LoVo (cell line): ENCODE measurements at regions not wholly inside any gene's neighbourhood (a gene's known extent, or its start where the extent isn't known, plus 50 kb on each side); places are given as distances from the start of the nearest gene placed in this dataset.
"Not testable (repeated sequence)": the region's sequence is repeated elsewhere in the genome, so short reads cannot be mapped to it uniquely, and the experiment has no call there.

ENCODE experiments used
- DNase-seq: peaks from one replicate; pipeline ENCODE4 v3.0.0-alpha.2; 2016; ENCODE audit warnings: low spot score

- DNase-seq = no peak
Observed at GRCh38 chr3:162544246-162544645, 1047.6 kb downstream of the OTOL1 start.

GRCh38 chr3:162546910-162547309, 1050.3 kb downstream of the OTOL1 start:
- no peak for DNase-seq

- DNase-seq = no peak
Observed at GRCh38 chr3:162547321-162547720, 1050.7 kb downstream of the OTOL1 start.

DNA sequence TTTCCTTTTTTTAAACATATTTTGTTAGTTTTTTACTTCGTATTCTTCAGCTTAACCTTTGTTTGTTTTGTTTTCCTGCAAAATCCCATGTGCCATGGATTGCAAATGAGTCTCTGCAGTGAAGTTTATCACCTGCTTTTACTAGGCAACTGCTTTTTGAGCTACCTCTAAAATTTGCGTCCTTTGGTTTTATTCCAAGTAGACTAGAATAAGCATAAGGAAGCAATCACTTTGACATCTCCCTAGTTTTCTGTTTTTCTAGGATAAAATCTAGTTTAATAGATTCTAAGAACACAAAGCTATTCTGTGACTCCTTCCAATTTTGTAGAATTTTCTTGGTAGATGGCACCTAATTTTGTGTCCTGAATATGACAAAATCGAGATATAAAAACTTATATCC, 1059.2 kb downstream of the OTOL1 start:
- no peak for DNase-seq

DNA sequence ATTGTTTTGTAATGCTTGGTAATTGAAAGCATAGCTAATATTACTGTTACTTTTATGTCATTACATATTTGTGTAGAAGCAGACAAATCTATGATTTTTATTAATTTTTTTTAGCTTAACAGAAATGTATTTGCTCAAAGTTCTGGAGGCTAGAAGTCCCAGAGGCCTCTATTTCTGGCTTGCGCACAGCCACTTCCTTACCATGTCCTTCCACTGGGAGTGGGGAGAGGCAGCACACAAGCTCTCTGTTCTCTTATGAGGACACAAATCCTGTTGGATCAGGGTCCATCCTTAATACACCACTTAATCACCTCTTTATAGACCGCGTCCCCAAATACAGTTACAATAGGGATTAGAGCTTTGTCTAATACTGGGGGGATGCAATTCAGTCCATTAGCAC, 1061.4 kb downstream of the OTOL1 start:
- no peak for DNase-seq

DNA sequence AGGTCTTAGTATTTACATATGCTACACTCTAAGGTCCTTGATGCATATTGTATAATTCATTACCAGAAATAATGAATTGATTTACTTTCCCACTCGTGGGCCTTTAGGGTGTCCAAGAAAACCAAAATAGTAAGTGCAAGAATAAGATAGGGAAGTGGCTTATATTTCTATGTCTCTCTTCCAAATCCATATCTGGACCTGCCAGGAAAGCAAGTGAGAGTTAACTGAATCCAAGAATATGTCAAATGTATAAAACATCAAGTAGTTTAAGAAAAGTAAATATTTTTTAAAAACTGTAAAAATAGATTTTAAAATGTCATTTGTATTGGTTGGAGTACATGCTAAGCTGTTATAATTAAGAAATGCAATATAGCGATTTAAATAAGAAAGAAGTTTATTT, 1072.1 kb downstream of the OTOL1 start:
- DNase-seq = no peak

GRCh38 chr3:162569314-162569713, 1072.7 kb downstream of the OTOL1 start:
- DNase-seq = peak; percentile 25

DNA sequence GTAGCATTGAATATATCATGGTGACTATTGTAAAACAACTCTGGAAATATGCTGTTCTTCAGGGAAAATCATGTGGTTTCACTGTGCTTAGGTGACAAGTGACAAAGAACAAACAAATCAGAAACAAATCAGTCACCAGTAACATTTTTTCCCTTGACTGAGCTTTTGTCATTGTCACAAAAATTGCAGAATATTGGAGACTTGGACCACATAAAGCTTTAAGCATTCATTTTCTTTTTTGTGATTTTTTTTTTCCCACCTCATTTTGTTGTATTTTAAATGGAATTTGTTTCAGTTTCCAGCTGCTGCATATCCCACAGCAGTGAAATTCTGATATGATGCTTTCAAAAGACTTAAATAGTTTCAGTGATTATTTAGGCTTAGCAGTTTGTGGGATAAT, 1088.4 kb downstream of the OTOL1 start:
- DNase-seq = no peak

DNA sequence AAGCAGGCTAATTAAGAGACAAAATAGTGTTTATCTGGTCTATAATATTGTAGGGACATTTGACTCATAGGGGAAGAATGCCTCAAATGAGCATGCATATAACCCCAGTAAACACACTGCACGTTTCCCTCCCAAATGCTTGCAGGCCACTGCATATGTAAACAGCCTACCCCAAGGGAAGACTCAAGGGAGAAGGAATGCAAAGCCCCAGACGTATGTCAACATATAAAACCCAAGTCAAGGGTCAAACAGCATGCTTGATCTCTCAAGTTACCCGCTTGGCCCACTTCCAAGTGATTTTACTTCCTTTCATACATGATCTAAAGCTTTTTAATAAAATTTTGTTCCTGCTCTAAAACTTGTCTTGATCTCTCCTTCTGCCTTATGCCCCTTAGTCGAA, 1090.0 kb downstream of the OTOL1 start:
- DNase-seq = no peak

- DNase-seq = no peak
Observed at GRCh38 chr3:162597226-162597625, 1100.6 kb downstream of the OTOL1 start.

DNA sequence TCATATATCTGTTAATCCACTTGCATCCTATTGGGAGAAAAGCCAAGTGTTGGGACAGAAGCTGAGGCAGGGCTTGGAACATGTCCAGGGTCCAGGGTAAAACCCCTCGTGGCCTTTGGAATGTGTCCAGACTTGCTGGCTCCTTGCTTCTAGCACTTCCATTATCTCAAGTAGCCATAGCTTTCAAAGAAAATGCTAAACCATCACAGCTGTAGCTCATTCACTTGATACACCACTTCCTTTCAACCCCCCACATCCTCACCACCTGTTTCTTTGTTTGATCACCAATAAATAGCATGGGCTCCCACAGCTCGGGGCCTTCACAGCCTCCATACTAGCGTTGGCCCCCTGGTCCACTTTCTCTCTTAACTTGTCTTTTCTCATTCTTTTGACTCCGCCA, 1101.9 kb downstream of the OTOL1 start:
- DNase-seq = not testable (repeated sequence)

GRCh38 chr3:162599742-162600141, 1103.1 kb downstream of the OTOL1 start:
- DNase-seq = not testable (repeated sequence)

DNA sequence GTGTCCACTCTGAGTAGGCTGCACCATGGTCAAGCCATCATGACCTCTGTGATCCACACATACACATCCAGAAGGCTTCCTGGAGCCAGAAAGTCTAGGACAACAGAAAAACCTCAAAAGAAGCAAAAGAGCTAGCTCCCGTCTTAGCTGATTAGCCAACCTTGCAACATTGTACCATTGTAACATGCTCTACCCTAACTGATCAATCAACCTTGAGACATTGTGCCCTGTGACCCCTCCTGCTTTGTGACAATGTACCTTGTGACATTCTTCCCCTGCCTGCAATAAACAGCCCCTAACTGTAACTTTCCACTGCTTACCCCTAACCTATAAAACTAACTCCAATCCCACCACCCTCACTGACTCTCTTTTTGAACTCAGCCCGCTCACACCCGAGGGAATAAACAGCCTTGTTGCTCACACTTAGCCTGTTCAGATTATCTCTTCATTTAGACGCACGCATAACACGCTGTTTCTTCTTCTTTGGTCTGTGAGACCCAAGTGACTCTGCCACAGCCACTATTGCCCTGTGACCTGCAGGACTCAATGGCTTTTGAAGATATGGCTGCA, 1104.6 kb downstream of the OTOL1 start:
- no peak for DNase-seq

DNA sequence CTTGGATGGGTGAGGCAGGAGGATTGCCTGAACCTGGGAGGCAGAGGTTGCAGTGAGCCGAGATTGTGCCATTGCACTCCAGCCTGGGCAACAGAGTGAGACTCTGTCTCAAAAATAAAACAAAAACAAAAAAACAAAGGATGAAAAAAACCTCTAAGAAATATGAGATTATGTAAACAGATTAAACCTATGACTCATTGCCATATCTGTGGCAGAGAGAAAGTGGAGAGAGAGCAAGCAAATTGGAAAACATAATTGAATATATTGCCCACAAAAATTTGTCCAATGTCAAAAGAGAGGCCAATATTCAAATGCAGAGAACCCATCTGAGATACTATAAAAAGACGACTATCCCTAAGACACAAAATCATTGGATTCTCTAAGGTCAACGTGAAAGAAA, 1106.0 kb downstream of the OTOL1 start:
- no peak for DNase-seq

GRCh38 chr3:162605651-162606204, 1109.1 kb downstream of the OTOL1 start:
- no peak for DNase-seq

DNA sequence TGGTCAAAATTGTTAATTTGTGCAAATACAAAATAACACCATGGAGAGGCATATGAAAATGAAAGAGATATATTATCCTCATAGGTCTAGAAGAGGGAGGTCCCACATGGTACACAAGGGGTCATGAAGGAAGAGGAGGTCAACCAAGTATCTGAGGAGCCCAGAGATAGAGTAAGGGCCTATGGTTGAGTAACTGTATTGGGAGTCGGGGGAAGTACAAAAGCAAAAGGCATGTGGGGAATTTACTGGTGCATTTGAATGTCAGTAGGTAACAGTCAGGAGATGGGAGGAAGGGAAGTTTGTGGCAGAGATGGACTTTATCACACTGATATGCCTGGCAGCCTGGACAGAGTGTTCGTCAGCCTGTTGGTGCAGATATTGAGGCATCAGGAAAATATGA, 1113.7 kb downstream of the OTOL1 start:
- DNase-seq = no peak

- DNase-seq = no peak
Observed at GRCh38 chr3:162612991-162613390, 1116.4 kb downstream of the OTOL1 start.

- no peak for DNase-seq
Observed at GRCh38 chr3:162626172-162626571, 1129.6 kb downstream of the OTOL1 start.

GRCh38 chr3:162628531-162628930, 1131.9 kb downstream of the OTOL1 start:
- DNase-seq = no peak

- DNase-seq = no peak
Observed at GRCh38 chr3:162629372-162629771, 1132.8 kb downstream of the OTOL1 start.

- DNase-seq = no peak
Observed at GRCh38 chr3:162632672-162633071, 1136.1 kb downstream of the OTOL1 start.

- DNase-seq = not testable (repeated sequence)
Observed at GRCh38 chr3:162640208-162640607, 1143.6 kb downstream of the OTOL1 start.

DNA sequence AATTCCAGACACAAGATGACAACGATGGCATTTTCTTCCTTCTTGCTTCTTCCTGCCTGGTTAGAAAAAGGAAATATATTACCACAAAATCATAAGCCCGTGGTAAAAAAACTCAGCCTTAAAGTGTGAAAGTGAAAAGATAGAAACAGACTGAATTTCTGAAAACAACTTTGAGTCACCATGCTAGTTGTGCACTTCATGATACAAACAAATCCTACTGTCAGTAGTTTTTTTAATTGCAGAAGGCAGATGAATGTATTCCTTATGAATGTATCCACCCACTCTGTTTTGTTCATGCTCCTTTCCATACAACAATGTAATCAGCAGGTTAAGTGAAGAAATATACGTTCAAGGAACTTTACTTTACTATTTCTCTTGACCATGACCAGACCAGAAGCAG, 1144.7 kb downstream of the OTOL1 start:
- no peak for DNase-seq

- no peak for DNase-seq
Observed at GRCh38 chr3:162641907-162642306, 1145.3 kb downstream of the OTOL1 start.
